ENCODE measurements at regions not wholly inside any gene's neighbourhood (a gene's known extent, or its start where the extent isn't known, plus 50 kb on each side); places are given as distances from the start of the nearest gene placed in this dataset.
"Not testable (repeated sequence)": the region's sequence is repeated elsewhere in the genome, so short reads cannot be mapped to it uniquely, and the experiment has no call there.

DNA sequence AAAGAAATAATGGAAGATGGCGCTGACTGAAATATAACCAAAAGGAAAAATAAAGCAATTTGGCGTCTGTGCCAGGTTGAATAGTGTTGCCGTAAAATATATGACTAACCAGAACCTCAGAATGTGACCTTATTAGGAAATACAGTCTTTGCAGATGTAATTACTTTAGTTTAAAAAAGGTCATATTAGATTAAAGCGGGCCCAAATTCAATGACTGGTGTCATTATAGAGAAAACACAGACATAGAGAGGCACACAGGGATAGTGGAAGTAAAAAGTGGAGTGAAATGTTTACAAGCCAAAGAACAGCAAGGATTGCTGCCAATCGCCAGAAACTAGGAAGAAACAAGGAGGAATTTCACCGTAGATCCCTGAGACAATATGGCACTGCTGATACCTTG is 521.2 kb downstream of the FRK start (continued):
- no peak for TF ChIP-seq ZNF331 (CRISPR knock-in tag; IDR thresholded peaks at IDR 0.05)
- TF ChIP-seq ZNF12 (CRISPR knock-in tag; IDR thresholded peaks at IDR 0.05), result no peak

DNA sequence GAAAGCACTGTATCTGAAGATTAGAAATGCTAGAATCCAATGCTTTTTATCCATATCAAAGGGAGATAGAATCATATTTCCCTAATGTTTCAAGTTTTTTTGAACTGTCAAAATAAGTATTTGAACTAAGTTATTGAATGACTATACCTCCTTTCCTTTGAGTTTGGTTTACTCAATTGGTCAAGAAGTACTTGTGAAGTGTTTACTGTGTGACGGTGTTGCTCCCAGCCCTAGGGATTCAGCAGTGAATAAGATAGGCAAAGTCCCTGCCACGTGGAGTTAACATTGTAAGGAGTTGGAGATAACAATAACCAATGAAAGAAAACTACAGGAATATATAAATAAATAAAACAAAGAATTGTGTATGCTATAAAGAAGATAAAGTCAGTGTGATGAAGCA is 535.9 kb downstream of the FRK start:
- intact Hi-C loops (cut with micrococcal nuclease; ENCODE audit: unreplicated experiment), result no loop called here
- CTCF ChIA-PET (ENCODE audit: low intra/inter-chr PET ratio, low total read pairs), result no interaction called here
- in situ Hi-C loops (cut with HindIII; ENCODE audit: extremely low pct_ligation_motif_present, low pct_unique_long_range_greater_than_20kb), result no loop called here
- Histone ChIP-seq H3K4me2 (ENCODE audit: low read depth, low read length) (no peak overlapping the region), H3K27ac (ENCODE audit: extremely low read length, insufficient read depth, low read length) (no peak overlapping the region), H3K36me3 (replicated peaks in 1 of 2; ENCODE audit: control insufficient read depth in 1 of 2, insufficient read depth in 2 of 2, low read length in 2 of 2) (no peaks in the 10 kb centered on the region), H3K9ac (ENCODE audit: insufficient read depth, low read depth, low read length) (no peak overlapping the region), H3K4me1 (ENCODE audit: insufficient read depth, low read length) (no peaks in the 10 kb centered on the region), H3K9me3 (ENCODE audit: low read length) (no peaks in the 10 kb centered on the region), H3K4me3 (replicated peaks in 1 of 3; ENCODE audit: insufficient read depth in 1 of 3, low read depth in 2 of 3, low read length in 3 of 3) (no peak overlapping the region), H3K27me3 (ENCODE audit: control insufficient read depth in 1 of 2, insufficient read depth in 2 of 2, low read length in 2 of 2) (no peaks in the 10 kb centered on the region), H4K20me1 (ENCODE audit: insufficient read depth, low read length) (no peaks in the 10 kb centered on the region), H2AFZ (ENCODE audit: low read length) (no peak overlapping the region), H3K79me2 (ENCODE audit: insufficient read depth, low read length) (no peaks in the 10 kb centered on the region)
- ATAC-seq (no peak), DNase-seq (ENCODE audit: low spot score) (no peak), FAIRE-seq (no peak)
- no peak for TF ChIP-seq ESRRA (CRISPR knock-in tag; IDR thresholded peaks at IDR 0.05; ENCODE audit: low read depth)
- TF ChIP-seq, protein P1, sequence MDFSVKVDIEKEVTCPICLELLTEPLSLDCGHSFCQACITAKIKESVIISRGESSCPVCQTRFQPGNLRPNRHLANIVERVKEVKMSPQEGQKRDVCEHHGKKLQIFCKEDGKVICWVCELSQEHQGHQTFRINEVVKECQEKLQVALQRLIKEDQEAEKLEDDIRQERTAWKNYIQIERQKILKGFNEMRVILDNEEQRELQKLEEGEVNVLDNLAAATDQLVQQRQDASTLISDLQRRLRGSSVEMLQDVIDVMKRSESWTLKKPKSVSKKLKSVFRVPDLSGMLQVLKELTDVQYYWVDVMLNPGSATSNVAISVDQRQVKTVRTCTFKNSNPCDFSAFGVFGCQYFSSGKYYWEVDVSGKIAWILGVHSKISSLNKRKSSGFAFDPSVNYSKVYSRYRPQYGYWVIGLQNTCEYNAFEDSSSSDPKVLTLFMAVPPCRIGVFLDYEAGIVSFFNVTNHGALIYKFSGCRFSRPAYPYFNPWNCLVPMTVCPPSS (IDR thresholded peaks at IDR 0.05), result no peak
- POLR2A ChIA-PET, result no interaction called here
- WGBS (ENCODE audit: low lambda C conversion rate), result 4% methylated on average over 2 of the region's 2 CpGs
- no TSS peak for BruUV-seq (replicated peaks)

DNA sequence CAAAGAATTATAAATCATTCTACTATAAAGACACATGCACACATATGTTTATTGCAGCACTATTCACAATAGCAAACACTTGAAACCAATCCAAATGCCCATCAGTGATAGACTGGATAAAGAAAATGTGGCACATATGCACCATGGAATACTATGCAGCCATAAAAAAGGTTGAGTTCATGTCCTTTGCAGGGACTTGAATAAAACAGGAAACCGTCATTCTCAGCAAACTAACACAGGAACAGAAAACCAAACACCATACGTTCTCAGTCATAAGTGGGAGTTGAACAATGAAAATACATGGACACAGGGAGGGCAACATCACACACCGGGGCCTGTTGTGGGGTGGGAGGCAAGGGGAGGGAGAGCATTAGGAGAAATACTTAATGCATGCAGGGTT is 538.9 kb downstream of the FRK start:
- H3K9me3 ChIP-seq (ENCODE audit: low read length); H3K27me3 ChIP-seq (ENCODE audit: control insufficient read depth in 1 of 2, insufficient read depth in 2 of 2, low read length in 2 of 2); DNase-seq (ENCODE audit: low spot score); ATAC-seq; H3K9ac ChIP-seq (ENCODE audit: insufficient read depth, low read depth, low read length); POLR2A ChIA-PET; H3K4me2 ChIP-seq (ENCODE audit: low read depth, low read length); H3K36me3 ChIP-seq (replicated peaks in 1 of 2; ENCODE audit: control insufficient read depth in 1 of 2, insufficient read depth in 2 of 2, low read length in 2 of 2); BruUV-seq (replicated peaks); in situ Hi-C loops (cut with HindIII; ENCODE audit: extremely low pct_ligation_motif_present, low pct_unique_long_range_greater_than_20kb); CTCF ChIA-PET (ENCODE audit: low intra/inter-chr PET ratio, low total read pairs); H3K79me2 ChIP-seq (ENCODE audit: insufficient read depth, low read length); FAIRE-seq; H3K4me1 ChIP-seq (ENCODE audit: insufficient read depth, low read length); H3K27ac ChIP-seq (ENCODE audit: extremely low read length, insufficient read depth, low read length); intact Hi-C loops (cut with micrococcal nuclease; ENCODE audit: unreplicated experiment); H2AFZ ChIP-seq (ENCODE audit: low read length); H3K4me3 ChIP-seq (replicated peaks in 1 of 3; ENCODE audit: insufficient read depth in 1 of 3, low read depth in 2 of 3, low read length in 3 of 3); H4K20me1 ChIP-seq (ENCODE audit: insufficient read depth, low read length): not testable (repeated sequence)
- WGBS (ENCODE audit: low lambda C conversion rate), result 6% methylated on average over 3 of the region's 3 CpGs

All from HepG2 (cell line).